ENCODE measurements at regions not wholly inside any gene's neighbourhood (a gene's known extent, or its start where the extent isn't known, plus 50 kb on each side); places are given as distances from the start of the nearest gene placed in this dataset.

- H3K9ac ChIP-seq (ENCODE audit: low read length): no peak overlapping the region
- H4K20me1 ChIP-seq (ENCODE audit: insufficient read depth): no peaks in the 10 kb centered on the region
- no peaks in the 10 kb centered on the region for H3K9me3 ChIP-seq (ENCODE audit: control insufficient read depth in 1 of 2, insufficient read depth in 1 of 2, low read depth in 1 of 2, low read length in 2 of 2)
- POLR2A ChIA-PET: no interaction called here
- intact Hi-C loops (cut with micrococcal nuclease): no loop called here
- H2AFZ ChIP-seq (ENCODE audit: low read depth, low read length, poor library complexity, severe bottlenecking): no peak overlapping the region
- CTCF ChIA-PET: no interaction called here
- no TSS peak for BruUV-seq (replicated peaks)
- no peaks in the 10 kb centered on the region for H3K79me2 ChIP-seq (ENCODE audit: insufficient read depth, low read length)
- no peak overlapping the region for H3K4me3 ChIP-seq (replicated peaks in 1 of 2; ENCODE audit: low read depth in 1 of 2, low read length in 2 of 2)
- no peak overlapping the region for H3K27ac ChIP-seq (ENCODE audit: low read depth, low read length)
- no peaks in the 10 kb centered on the region for H3K9me2 ChIP-seq (ENCODE audit: insufficient read depth)
- ATAC-seq (no peak), DNase-seq (ENCODE audit: low read depth, low spot score) (no peak)
- peaks cover 50% of the 10 kb centered on the region for H3K27me3 ChIP-seq (ENCODE audit: insufficient read depth, low read length)
- H3K4me2 ChIP-seq (ENCODE audit: low read length): no peak overlapping the region
- TF ChIP-seq ATF3 (IDR thresholded peaks at IDR 0.05) (no peak), ZNF274 (IDR thresholded peaks at IDR 0.05; ENCODE audit: low read depth, low read length) (no peak), YY1 (IDR thresholded peaks at IDR 0.05; ENCODE audit: extremely low read depth, insufficient replicate concordance, low read depth, low read length) (no peak), EGR1 (IDR thresholded peaks at IDR 0.05; ENCODE audit: low read depth) (no peak), SIN3A (IDR thresholded peaks at IDR 0.05; ENCODE audit: low read depth) (no peak), REST (IDR thresholded peaks at IDR 0.05; ENCODE audit: low read depth) (no peak), CEBPB (IDR thresholded peaks at IDR 0.05; ENCODE audit: low read depth) (no peak), RAD21 (IDR thresholded peaks at IDR 0.05; ENCODE audit: low read depth) (no peak), EZH2phosphoT487 (IDR thresholded peaks at IDR 0.05; ENCODE audit: borderline replicate concordance) (no peak), EZH2 (IDR thresholded peaks at IDR 0.05) (no peak), MAX (IDR thresholded peaks at IDR 0.05) (no peak), ZFX (IDR thresholded peaks at IDR 0.05) (no peak), SRF (IDR thresholded peaks at IDR 0.05; ENCODE audit: low read depth) (no peak), ELF1 (IDR thresholded peaks at IDR 0.05; ENCODE audit: borderline replicate concordance, low read depth) (no peak), CTCF (IDR thresholded peaks at IDR 0.05 in 2 of 3, conservative IDR thresholded peaks at IDR 0.05 in 1 of 3; ENCODE audit: borderline replicate concordance in 1 of 3, insufficient read depth in 1 of 3, low read depth in 2 of 3, low read length in 2 of 3) (no peak)
- no peaks in the 10 kb centered on the region for H3K4me1 ChIP-seq (ENCODE audit: control insufficient read depth in 1 of 2, insufficient read depth in 2 of 2, low read length in 2 of 2)
- no peaks in the 10 kb centered on the region for H3K36me3 ChIP-seq (ENCODE audit: control insufficient read depth in 1 of 2, insufficient read depth in 2 of 2, low read length in 2 of 2)
- RAD21 ChIA-PET (ENCODE audit: low non-redundant PET in 1 of 2, low total read pairs in 2 of 2, uncharacterized antibody in 2 of 2, unreplicated experiment in 2 of 2): no interaction called here
Observed at GRCh38 chr9:87062746-87063145, 115.4 kb upstream of the GAS1 start.

Measured in HCT116 (cell line).